ENCODE measurements at regions not wholly inside any gene's neighbourhood (a gene's known extent, or its start where the extent isn't known, plus 50 kb on each side); places are given as distances from the start of the nearest gene placed in this dataset.
"Not testable (repeated sequence)": the region's sequence is repeated elsewhere in the genome, so short reads cannot be mapped to it uniquely, and the experiment has no call there.

DNA sequence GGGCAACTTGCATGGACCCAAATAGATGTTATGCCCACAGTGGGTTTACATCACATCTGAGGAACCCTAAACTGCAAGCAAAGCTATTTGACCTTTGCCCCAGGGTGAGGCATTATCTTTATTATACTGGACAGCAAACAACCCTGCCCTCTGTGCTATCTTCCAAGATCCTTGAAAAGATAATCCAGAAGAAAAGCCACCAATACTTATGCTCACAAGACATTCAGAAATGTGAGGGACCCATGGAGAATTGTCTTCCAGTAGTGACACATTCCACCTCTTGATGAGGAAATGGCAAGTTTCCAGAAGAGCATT is 53.0 kb upstream of the NDUFV2 start:
- H3K4me1 ChIP-seq: no peaks in the 10 kb centered on the region
- H3K9me3 ChIP-seq: peaks cover 0 to 33% (median 0%) of the 10 kb centered on the region in 11 donors
- DNase-seq (no peak), ATAC-seq (no peak)
- no peaks in the 10 kb centered on the region for H3K27me3 ChIP-seq
- TF ChIP-seq, protein P1, sequence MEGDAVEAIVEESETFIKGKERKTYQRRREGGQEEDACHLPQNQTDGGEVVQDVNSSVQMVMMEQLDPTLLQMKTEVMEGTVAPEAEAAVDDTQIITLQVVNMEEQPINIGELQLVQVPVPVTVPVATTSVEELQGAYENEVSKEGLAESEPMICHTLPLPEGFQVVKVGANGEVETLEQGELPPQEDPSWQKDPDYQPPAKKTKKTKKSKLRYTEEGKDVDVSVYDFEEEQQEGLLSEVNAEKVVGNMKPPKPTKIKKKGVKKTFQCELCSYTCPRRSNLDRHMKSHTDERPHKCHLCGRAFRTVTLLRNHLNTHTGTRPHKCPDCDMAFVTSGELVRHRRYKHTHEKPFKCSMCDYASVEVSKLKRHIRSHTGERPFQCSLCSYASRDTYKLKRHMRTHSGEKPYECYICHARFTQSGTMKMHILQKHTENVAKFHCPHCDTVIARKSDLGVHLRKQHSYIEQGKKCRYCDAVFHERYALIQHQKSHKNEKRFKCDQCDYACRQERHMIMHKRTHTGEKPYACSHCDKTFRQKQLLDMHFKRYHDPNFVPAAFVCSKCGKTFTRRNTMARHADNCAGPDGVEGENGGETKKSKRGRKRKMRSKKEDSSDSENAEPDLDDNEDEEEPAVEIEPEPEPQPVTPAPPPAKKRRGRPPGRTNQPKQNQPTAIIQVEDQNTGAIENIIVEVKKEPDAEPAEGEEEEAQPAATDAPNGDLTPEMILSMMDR (IDR thresholded peaks at IDR 0.05): no peak
- intact Hi-C loops (cut with DNase I): loop anchor here in 1 of 10 donors (5.0 kb wide), 1 partner anchor 57 kb away; no protein-coding TSS in a partner anchor
- H3K36me3 ChIP-seq: no peaks in the 10 kb centered on the region
- H3K27ac ChIP-seq: no peak overlapping the region
- no peak overlapping the region for H3K4me3 ChIP-seq

DNA sequence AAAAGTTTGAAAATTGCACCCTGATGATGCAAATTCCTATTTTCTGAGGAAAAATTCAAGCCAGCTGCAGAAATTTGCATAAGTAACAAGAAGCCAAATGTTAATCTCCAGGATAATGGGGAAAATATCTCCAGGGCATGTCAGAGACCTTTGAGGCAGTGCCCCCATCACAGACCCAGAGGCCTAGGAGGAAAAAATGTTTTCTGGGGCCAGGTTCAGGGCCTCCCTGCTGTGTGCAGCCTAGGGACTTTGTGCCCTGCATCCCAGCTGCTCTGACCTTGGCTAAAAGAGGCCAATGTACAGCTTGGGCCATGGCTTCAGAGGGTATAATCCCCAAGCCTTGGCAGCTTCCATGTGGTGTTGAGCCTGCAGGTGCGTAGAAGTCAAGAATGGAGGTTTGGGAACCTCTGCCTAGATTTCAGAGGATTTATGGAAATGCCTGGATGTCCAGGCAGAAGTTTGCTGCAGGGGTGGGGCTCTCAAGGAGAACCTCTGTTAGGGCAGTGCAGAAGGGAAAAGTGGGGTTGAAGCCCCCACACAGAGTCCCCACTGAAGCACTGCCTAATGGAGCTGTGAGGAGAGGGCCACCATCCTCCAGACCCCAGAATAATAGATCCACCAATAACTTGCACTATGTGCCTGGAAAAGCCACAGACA is 51.7 kb upstream of the NDUFV2 start:
- not testable (repeated sequence) for H3K27ac ChIP-seq, H3K36me3 ChIP-seq, H3K27me3 ChIP-seq, ATAC-seq, H3K4me3 ChIP-seq, DNase-seq
- intact Hi-C loops (cut with DNase I): loop anchor here in 6 of 10 donors (10.0 kb wide), 3 partner anchors 56 to 396 kb away; no protein-coding TSS in a partner anchor
- peaks cover 0 to 33% (median 0%) of the 10 kb centered on the region in 11 donors for H3K9me3 ChIP-seq
- 96% methylated on average over 1 of the region's 1 CpG for WGBS, 2 donors
- H3K4me1 ChIP-seq: peaks cover 0 to 11% (median 0%) of the 10 kb centered on the region in 9 donors

Measured in heart right ventricle (tissue), 16 donors.